Colonic mucosa (tissue), 4 donors: ENCODE measurements at regions not wholly inside any gene's neighbourhood (a gene's known extent, or its start where the extent isn't known, plus 50 kb on each side); places are given as distances from the start of the nearest gene placed in this dataset.

Experiments used
- DNase-seq: peaks from one replicate; pipeline ENCODE4 v3.0.0-alpha.2; 2020
- H3K27ac ChIP-seq: fragments of 200-600 bp; one replicate; pipeline ENCODE4 v1.8.0; 2021
- H3K27me3 ChIP-seq: fragments of 200-600 bp; one replicate; pipeline ENCODE4 v1.8.0; 2021
- H3K36me3 ChIP-seq: fragments of 200-600 bp; one replicate; pipeline ENCODE4 v1.8.0; 2021
- H3K4me1 ChIP-seq: fragments of 200-600 bp; one replicate; pipeline ENCODE4 v1.8.0; 2021; ENCODE audit warnings: mild to moderate bottlenecking
- H3K4me3 ChIP-seq: fragments of 200-600 bp; one replicate; pipeline ENCODE4 v1.8.0; 2021
- H3K9ac ChIP-seq, 2 donors: one replicate each; pipeline ENCODE4 v1.7.0; 2013; ENCODE audit warnings: control low read depth in 2 of 2, low read depth in 2 of 2, low read length in 2 of 2
- H3K9me3 ChIP-seq: fragments of 200-600 bp; one replicate; pipeline ENCODE4 v1.8.0; 2021
- intact Hi-C: fragments of 100-400 bp; cut with DNase I; formaldehyde crosslinking; loops from one replicate; pipeline ENCODE4 v1.14.1; 2022
- TF ChIP-seq, protein P1 (sequence below): fragments of 200-600 bp; IDR thresholded peaks from one replicate; pipeline ENCODE4 v1.8.0; 2022; ENCODE audit warnings: antibody characterized with exemption, mild to moderate bottlenecking
- donor health status: healthy.
- donor health status: DM: no; HTN: no; CAD: no.
- donor health status: DM: no; HTN: no; CAD: no.

DNA sequence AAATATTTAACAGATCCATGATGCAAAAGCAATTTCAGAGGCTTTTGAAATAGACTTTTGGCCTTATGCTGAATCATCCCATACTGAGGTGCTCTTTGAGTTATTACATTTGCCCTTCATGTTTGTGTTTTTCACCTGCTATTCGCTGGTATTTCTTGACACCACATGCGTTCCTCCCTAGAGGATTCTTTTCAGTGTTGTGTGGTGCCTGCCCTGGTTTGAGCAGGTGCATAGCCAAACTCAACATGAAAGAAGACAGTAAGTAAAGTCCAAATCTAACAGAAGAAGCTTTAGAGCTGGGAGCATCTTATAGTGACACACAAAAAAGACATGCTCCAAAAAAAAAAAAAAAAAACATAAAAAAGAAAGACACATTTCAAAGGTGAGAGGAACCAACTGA is 796.3 kb downstream of the SEMA5A start:
- intact Hi-C loops: no loop called here
- H3K9me3 ChIP-seq: no peaks in the 10 kb centered on the region
- TF ChIP-seq, protein P1, sequence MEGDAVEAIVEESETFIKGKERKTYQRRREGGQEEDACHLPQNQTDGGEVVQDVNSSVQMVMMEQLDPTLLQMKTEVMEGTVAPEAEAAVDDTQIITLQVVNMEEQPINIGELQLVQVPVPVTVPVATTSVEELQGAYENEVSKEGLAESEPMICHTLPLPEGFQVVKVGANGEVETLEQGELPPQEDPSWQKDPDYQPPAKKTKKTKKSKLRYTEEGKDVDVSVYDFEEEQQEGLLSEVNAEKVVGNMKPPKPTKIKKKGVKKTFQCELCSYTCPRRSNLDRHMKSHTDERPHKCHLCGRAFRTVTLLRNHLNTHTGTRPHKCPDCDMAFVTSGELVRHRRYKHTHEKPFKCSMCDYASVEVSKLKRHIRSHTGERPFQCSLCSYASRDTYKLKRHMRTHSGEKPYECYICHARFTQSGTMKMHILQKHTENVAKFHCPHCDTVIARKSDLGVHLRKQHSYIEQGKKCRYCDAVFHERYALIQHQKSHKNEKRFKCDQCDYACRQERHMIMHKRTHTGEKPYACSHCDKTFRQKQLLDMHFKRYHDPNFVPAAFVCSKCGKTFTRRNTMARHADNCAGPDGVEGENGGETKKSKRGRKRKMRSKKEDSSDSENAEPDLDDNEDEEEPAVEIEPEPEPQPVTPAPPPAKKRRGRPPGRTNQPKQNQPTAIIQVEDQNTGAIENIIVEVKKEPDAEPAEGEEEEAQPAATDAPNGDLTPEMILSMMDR: no peak
- no peaks in the 10 kb centered on the region for H3K4me1 ChIP-seq
- H3K9ac ChIP-seq: no peak overlapping the region
- no peaks in the 10 kb centered on the region for H3K36me3 ChIP-seq
- H3K27me3 ChIP-seq: no peaks in the 10 kb centered on the region
- no peak overlapping the region for H3K27ac ChIP-seq
- no peak for DNase-seq
- H3K4me3 ChIP-seq: no peak overlapping the region

DNA sequence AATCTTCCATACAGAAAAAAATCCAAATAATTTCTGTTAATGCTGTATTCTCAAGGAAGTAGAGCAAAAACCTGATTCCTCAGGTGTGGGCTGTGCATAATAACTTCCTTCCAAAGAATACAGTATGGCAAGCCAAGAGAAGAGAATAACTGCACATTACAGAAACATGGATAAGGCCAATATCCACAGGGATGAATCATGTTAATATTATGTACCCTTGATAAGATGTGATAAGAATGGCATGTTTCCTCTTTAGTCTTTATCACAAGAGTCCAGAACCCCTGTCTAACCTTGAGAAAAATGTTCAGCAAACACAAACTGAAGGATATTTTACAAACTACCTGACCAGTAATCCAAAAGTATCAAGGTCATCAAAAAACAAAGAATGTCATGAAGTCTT is 795.8 kb downstream of the SEMA5A start:
- TF ChIP-seq, protein P1: no peak
- intact Hi-C loops: loop anchor here (10.0 kb wide), 1 partner anchor 465 kb away; no protein-coding TSS in a partner anchor

DNA sequence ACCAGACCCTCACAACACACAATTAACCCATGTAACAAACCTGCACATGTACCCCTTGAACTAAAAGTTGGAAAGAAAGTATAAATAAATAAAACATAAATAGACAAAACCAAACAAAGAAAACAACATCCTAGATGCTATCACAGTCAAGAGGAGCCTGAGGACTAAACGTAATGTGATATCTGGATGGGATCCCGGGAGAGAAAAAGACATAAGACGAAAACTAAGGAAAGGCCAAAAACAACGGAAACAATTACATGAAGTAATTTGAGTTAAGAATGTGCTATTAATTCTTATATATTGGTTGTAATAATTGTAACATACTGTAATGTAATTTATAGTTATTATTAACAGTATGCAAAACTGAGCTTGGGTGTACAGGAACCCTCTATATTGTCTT is 793.9 kb downstream of the SEMA5A start:
- H3K4me3 ChIP-seq: no peak overlapping the region
- no peak overlapping the region for H3K9ac ChIP-seq
- H3K27ac ChIP-seq: no peak overlapping the region
- no peaks in the 10 kb centered on the region for H3K4me1 ChIP-seq
- intact Hi-C loops: loop anchor here (10.0 kb wide), 1 partner anchor 463 kb away; no protein-coding TSS in a partner anchor
- H3K9me3 ChIP-seq: no peaks in the 10 kb centered on the region
- H3K36me3 ChIP-seq: no peaks in the 10 kb centered on the region
- TF ChIP-seq, protein P1: no peak
- H3K27me3 ChIP-seq: no peaks in the 10 kb centered on the region
- DNase-seq: no peak

More for the DNA sequence above, 795.8 kb downstream of the SEMA5A start:
- Histone ChIP-seq H3K27ac (no peak overlapping the region), H3K9me3 (no peaks in the 10 kb centered on the region), H3K36me3 (no peaks in the 10 kb centered on the region), H3K4me3 (no peak overlapping the region), H3K9ac (no peak overlapping the region), H3K27me3 (no peaks in the 10 kb centered on the region), H3K4me1 (no peaks in the 10 kb centered on the region)
- no peak for DNase-seq

DNA sequence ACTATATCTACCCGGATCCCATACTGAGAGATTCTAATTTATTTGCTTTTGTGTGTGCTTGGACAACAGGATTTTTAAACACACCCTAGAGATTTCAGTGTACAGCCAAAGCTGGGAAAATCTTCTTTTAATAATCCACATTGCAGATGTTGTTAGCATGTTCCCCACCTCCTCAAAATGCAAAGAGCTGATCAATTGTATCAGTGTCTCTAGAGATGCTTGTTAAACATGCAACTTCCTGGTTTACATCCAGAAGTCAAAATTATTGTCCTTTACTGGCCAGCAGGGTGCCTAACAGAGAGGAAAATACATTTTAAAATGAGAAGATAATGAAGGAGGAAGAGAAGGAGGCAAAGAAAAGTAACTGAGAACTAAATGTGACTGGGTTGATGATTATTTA is 793.3 kb downstream of the SEMA5A start:
- Histone ChIP-seq H3K27ac (no peak overlapping the region), H3K27me3 (no peaks in the 10 kb centered on the region), H3K36me3 (no peaks in the 10 kb centered on the region), H3K9me3 (no peaks in the 10 kb centered on the region), H3K9ac (no peak overlapping the region), H3K4me1 (no peaks in the 10 kb centered on the region), H3K4me3 (no peak overlapping the region)
- intact Hi-C loops: loop anchor here (10.0 kb wide), 1 partner anchor 462 kb away; no protein-coding TSS in a partner anchor
- TF ChIP-seq, protein P1: no peak
- DNase-seq: no peak

DNA sequence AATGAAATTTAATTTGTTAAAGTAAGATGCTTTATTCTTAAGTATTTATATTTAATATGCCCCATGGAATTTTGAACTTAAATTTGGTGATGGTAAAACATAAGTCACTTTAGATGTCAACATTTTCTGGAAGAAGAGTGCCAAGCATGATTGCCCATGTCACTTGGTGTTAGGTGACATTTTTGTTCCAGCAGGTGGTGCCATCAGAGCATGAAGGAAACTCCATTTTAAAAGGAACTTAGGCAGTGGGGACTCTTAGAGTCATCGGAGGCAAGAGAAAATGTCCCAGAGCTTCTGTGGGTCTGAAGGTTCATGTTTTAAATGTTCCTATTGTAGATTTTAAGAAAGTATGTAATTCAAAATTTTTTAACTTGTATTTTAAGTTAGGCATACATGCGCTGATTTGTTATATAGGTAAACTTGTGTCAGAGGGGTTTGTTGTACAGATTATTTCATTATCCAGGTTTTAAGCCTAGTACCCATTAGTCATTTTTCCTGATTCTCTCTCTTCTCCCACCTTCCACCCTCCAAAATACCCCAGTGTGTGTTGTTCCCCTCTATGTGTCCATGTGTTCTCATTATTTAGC is 789.3 kb downstream of the SEMA5A start:
- TF ChIP-seq, protein P1: peak; percentile 40
- H3K4me1 ChIP-seq: no peaks in the 10 kb centered on the region
- H3K36me3 ChIP-seq: no peaks in the 10 kb centered on the region
- DNase-seq: no peak
- H3K4me3 ChIP-seq: no peak overlapping the region
- no peaks in the 10 kb centered on the region for H3K27me3 ChIP-seq
- no peak overlapping the region for H3K9ac ChIP-seq
- H3K27ac ChIP-seq: no peak overlapping the region
- no peaks in the 10 kb centered on the region for H3K9me3 ChIP-seq
- intact Hi-C loops: loop anchor here (10.0 kb wide), 1 partner anchor 458 kb away; no protein-coding TSS in a partner anchor
